ENCODE measurements at regions not wholly inside any gene's neighbourhood (a gene's known extent, or its start where the extent isn't known, plus 50 kb on each side); places are given as distances from the start of the nearest gene placed in this dataset.
"Not testable (repeated sequence)": the region's sequence is repeated elsewhere in the genome, so short reads cannot be mapped to it uniquely, and the experiment has no call there.

DNA sequence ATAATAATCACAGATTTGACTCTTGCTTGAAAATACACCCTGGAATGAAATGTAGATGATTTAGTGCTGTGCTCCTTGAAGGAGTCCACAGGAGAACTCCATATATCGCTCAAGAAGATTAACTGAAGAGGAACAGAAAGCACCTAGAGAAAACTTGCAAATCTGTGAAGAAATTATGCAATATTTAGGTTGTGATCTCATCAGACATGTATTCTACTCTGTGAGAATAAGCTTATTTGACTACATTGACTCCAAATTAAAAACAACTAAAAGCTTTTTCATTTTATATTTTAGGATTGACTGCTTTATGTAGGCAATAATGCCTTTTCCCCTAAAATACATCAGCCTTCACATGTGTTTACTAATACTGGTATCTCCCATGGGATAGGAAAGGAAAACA, 906.6 kb upstream of the LRATD1 start:
- DNase-seq, result no peak

- no peak for DNase-seq
Observed at GRCh38 chr2:13745330-13745729, 887.2 kb upstream of the LRATD1 start.

- no peak for DNase-seq
Observed at GRCh38 chr2:13751955-13752354, 880.6 kb upstream of the LRATD1 start.

- no peak for DNase-seq
Observed at GRCh38 chr2:13758412-13758811, 874.1 kb upstream of the LRATD1 start.

DNA sequence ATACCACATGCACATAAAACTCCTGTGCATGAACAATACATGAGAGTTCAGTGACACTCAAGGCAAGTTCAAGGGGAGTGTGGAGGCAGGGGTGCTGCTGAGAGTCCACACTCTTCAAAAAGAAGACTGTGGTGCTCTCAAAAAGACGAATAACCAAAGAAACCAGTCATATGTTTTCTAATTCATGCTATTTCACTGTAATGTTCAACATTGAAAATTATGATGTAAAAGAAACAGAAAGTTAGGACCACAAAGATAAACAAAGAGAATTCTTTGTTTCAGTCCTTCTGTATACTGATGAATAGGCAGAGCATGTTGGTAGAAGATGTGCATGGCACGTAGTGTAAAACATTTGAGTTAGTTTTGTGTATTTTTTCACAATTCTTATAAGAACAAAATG, 864.2 kb upstream of the LRATD1 start:
- no peak for DNase-seq

GRCh38 chr2:13770279-13770678, 862.2 kb upstream of the LRATD1 start:
- DNase-seq, result no peak

DNA sequence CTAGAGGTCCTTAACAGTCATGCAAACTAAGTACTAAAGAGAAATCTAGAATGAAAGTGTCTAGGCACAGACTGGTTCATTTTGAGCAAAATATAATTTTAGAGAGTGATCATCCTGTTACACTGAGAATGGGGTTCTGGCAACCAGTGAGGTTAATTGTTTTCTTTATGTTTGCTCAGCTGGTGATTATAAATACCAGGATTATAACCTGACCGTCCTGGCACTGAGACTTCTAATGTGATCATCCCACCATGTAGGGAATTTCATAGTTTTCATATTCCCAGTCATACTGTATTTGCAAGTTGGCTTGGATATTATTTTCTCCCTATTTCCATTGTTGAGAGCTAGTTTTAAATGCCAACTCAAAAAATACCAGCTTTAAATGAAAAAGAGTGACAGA, 852.5 kb upstream of the LRATD1 start:
- DNase-seq, result no peak

GRCh38 chr2:13791019-13791547, 841.4 kb upstream of the LRATD1 start:
- DNase-seq, result no peak

DNA sequence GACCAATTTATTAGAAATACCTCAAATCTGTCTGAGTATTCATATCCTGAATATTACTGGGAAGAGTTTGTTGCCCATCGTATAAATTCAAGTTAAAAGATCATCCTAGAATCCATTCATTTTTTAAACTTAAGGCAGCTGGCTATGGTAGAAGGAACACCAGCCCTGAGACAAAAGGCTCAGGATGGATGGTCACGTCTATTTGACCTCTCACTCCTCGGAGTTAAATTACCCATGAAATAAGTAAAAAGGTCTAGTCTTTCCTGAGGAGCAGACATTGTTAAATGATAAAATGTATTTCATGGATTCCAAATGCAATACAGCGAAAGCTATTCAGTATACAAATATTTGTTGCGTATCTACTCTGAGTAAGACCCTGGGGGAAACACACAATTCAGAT, 826.0 kb upstream of the LRATD1 start:
- no peak for DNase-seq

DNA sequence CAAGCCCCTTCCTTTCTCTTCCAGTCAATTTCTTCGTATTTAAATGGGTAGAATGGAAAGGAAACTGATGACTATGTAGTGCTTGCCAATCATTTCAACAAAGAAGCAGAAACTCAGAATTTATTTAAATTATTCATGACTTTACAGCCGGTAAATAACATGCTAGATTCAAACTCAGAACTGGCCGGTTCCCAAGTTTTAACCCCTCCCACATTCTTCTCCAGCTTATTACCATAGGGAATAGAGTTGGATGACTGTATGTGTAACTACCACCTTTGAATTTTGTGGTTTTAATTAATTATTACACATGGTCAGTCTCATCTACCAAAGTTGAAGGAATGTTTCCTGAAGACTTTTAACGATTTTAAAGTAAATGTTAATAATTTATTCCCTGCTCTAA, 819.3 kb upstream of the LRATD1 start:
- no peak for DNase-seq

DNA sequence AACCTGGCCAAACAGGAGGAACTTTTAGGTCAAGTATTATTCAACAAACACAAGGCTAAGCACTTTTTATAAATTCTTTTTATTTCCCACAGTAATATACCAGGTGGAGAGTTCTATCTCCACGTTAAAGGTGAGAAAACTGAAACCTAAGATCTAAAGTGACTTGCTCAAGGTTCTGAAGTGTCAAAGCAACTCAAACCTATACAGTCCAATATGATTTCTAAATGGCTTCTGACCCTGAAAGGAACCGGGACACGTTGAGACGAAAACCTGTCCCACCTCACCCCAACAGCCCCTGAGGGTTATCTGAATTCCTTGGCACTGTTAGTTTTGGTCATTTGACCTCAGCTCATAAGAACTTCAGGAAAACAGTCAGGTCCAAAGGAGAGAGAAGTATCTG, 814.5 kb upstream of the LRATD1 start:
- DNase-seq, result no peak

DNA sequence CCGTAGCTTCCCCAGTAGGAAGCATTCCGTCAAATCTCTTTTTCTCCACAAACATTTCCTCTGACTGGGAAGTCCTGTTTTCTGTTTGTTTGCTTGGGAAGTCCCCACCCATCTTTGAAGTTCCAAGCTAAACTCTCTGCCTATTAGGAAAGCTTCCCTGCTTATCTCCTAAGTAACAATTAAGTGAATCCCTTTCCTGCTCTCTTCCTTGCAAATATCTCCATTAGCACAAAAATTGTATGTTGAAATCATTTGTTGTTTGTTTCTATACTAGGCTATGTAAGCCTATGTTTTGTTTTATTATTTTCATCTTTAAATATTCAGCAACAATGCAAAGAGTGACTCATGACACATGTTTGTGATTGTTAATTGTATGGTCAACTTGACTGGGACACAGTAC, 812.6 kb upstream of the LRATD1 start:
- no peak for DNase-seq

DNA sequence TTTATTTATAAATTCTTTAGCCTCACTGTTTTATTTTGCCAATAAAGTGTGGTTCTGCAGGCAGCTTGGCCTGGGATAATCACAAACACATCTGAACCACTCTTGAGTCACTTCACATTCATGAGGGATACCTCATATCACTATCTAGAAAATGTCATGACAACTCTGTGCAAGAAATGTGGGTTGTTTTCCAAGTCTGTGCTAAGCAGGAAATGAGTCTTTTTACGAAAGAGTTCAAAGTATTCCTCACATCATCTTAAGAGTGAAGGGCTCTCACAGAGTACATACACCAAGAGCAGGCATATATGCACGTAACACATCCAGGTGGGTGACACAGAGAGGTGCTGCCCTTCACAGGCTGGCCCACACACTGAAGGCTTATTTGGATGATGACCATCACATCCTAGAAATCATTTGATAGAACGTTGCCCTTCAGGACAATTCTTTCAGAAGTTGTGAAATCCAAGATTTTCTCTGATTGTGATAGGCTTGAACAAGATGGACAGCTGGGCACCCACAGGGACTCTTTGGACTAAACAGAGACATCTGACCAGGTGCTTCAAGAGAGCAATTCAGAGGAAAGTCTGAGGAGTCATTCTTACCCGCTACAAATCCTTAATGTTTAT, 811.1 kb upstream of the LRATD1 start:
- DNase-seq, result no peak

DNA sequence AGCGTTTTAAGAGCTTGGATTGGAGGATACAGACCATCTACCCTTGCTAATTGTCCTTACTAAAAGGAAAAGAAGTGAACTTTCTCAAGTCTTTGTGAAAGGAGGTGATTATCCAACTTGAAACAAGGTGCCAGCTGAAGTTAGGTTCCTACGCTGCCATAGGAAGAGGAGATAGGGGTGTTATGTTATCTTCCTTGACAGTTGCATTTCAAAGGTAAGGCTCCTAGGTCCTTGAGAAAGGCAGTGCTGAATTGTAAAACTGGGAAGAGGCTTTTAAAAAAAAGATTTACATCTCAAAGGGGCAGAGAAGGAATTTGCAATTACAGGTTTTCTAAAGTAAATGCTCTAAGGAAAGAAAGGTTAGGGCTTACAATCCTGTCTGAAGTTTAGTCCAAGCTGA, 810.2 kb upstream of the LRATD1 start:
- no peak for DNase-seq

DNA sequence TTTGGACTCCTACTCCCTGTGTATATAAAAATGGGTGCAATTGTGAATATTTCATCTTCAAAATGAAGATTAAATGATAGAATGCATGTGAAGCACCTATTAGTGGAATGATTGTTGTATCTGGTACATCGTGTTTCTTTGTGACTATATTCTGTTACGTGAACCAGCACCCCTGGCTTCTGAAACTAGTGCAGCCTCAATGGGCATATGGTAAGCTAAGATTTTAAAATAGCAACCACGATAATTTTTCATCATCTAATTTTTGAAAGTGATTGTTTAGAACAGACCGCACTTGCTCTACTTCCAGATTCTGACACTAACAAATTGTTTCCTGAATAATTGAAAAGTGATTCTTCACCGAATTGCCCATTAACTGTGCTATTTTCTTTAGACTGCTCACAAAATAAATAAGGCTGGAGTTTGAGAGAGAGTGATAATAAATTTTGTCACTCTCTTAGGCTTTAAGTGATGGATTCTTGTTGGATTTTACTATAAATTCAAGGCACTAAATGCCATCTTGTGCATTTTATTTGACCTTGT, 806.1 kb upstream of the LRATD1 start:
- DNase-seq, result no peak

GRCh38 chr2:13858626-13859025, 773.9 kb upstream of the LRATD1 start:
- no peak for DNase-seq

DNA sequence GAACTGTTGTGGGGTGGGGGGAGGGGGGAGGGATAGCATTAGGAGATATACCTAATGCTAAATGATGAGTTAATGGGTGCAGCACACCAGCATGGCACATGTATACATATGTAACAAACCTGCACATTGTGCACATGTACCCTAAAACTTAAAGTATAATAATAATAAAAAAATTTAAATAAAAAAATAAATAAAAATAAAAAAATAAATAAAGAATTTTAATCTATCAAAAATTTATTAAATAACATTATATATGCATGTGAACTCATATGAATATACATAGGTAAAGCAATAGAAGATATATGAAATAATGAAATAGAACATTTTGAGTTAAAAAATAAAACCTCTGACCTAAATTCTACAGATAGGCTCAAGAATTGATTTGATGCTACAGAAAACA, 764.2 kb upstream of the LRATD1 start:
- DNase-seq, result not testable (repeated sequence)

GRCh38 chr2:13876491-13877037, 756.0 kb upstream of the LRATD1 start:
- DNase-seq, result no peak

GRCh38 chr2:13877571-13877970, 754.9 kb upstream of the LRATD1 start:
- no peak for DNase-seq

DNA sequence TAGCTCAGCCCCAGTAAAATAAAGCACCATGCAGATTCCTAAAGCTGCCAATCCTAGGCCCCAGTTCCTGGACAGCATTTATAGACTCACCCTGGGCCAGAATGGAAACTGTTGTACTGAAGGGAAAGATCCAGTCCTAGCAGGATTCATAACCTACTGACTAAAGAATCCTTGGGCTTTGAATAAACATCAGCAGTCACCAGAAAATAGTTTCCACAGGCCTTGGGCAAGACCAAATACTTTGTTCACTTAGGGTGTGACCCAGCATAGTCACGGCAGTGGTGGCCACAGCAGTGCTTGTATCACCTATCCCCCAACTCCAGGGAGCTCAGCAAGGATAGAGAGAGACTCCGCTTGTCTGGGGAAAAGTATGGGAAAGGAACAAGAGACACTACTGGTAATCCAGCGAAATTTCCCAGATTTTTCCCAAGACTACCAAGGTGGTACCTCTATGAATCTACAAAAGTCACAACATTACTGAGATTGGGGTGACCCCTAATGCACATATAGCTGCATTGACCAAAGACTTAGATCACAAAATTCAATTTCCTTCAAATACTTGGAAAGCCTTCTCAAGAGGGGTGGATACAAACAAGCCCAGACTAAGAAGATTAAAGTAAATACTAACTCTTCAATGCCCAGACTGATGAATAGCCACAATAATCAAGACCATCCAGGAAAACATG, 748.1 kb upstream of the LRATD1 start:
- DNase-seq, result no peak

DNA sequence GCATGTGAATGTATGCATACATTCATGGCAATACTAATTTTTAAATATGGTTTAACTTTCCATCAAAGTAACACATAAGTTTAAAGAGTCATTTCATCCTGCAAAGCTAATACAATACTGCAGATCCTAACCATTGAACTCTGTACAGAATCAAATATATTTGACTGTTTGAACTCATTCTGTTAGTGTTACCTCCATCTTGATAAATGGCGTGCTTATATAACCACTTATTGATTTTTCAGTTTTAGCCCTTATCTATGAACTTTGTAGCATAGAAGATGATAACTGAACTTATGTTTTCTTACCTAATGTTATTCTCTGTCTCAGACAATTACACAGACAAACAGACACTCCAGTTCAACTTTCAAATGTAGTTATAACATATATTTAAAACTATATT, 731.0 kb upstream of the LRATD1 start:
- DNase-seq, result no peak

- no peak for DNase-seq
Observed at GRCh38 chr2:13905831-13906230, 726.7 kb upstream of the LRATD1 start.

GRCh38 chr2:13916066-13916465, 716.5 kb upstream of the LRATD1 start:
- no peak for DNase-seq

- DNase-seq, result no peak
Observed at GRCh38 chr2:13917958-13918357, 714.6 kb upstream of the LRATD1 start.
